ENCODE measurements at regions not wholly inside any gene's neighbourhood (a gene's known extent, or its start where the extent isn't known, plus 50 kb on each side); places are given as distances from the start of the nearest gene placed in this dataset.

GRCh38 chr19:28509079-28509895 is 703.7 kb downstream of the UQCRFS1 start:
- no peak for DNase-seq (ENCODE audit: low read depth in 2 of 2)

GRCh38 chr19:28508666-28509065 is 704.3 kb downstream of the UQCRFS1 start:
- DNase-seq (ENCODE audit: low read depth in 2 of 2): no peak

- DNase-seq (ENCODE audit: low read depth in 2 of 2): no peak
Measured at GRCh38 chr19:28505933-28506332, 707.0 kb downstream of the UQCRFS1 start.

- DNase-seq (ENCODE audit: low read depth in 2 of 2): no peak
Measured at GRCh38 chr19:28505134-28505533, 707.8 kb downstream of the UQCRFS1 start.

GRCh38 chr19:28504727-28505126 is 708.2 kb downstream of the UQCRFS1 start:
- no peak for DNase-seq (ENCODE audit: low read depth in 2 of 2)

GRCh38 chr19:28504139-28504538 is 708.8 kb downstream of the UQCRFS1 start:
- no peak for DNase-seq (ENCODE audit: low read depth in 2 of 2)

- no peak for DNase-seq (ENCODE audit: low read depth in 2 of 2)
Measured at GRCh38 chr19:28502879-28503734, 709.8 kb downstream of the UQCRFS1 start.

GRCh38 chr19:28501976-28502375 is 711.0 kb downstream of the UQCRFS1 start:
- DNase-seq (ENCODE audit: low read depth in 2 of 2): no peak

GRCh38 chr19:28500982-28501630 is 711.8 kb downstream of the UQCRFS1 start:
- DNase-seq (ENCODE audit: low read depth in 2 of 2): no peak

GRCh38 chr19:28500296-28500695 is 712.7 kb downstream of the UQCRFS1 start:
- DNase-seq (ENCODE audit: low read depth in 2 of 2): no peak

- no peak for DNase-seq (ENCODE audit: low read depth in 2 of 2)
Measured at GRCh38 chr19:28498404-28498976, 714.5 kb downstream of the UQCRFS1 start.

GRCh38 chr19:28497887-28498286 is 715.1 kb downstream of the UQCRFS1 start:
- no peak for DNase-seq (ENCODE audit: low read depth in 2 of 2)

GRCh38 chr19:28497137-28497536 is 715.8 kb downstream of the UQCRFS1 start:
- no peak for DNase-seq (ENCODE audit: low read depth in 2 of 2)

GRCh38 chr19:28495046-28495445 is 717.9 kb downstream of the UQCRFS1 start:
- DNase-seq (ENCODE audit: low read depth in 2 of 2): no peak

- no peak for DNase-seq (ENCODE audit: low read depth in 2 of 2)
Measured at GRCh38 chr19:28494461-28494860, 718.5 kb downstream of the UQCRFS1 start.

- no peak for DNase-seq (ENCODE audit: low read depth in 2 of 2)
Measured at GRCh38 chr19:28493884-28494283, 719.1 kb downstream of the UQCRFS1 start.

- DNase-seq (ENCODE audit: low read depth in 2 of 2): no peak
Measured at GRCh38 chr19:28492621-28493020, 720.3 kb downstream of the UQCRFS1 start.

GRCh38 chr19:28492201-28492600 is 720.8 kb downstream of the UQCRFS1 start:
- no peak for DNase-seq (ENCODE audit: low read depth in 2 of 2)

GRCh38 chr19:28489776-28490175 is 723.2 kb downstream of the UQCRFS1 start:
- no peak for DNase-seq (ENCODE audit: low read depth in 2 of 2)

GRCh38 chr19:28489126-28489660 is 723.8 kb downstream of the UQCRFS1 start:
- DNase-seq (ENCODE audit: low read depth in 2 of 2): no peak

- DNase-seq (ENCODE audit: low read depth in 2 of 2): no peak
Measured at GRCh38 chr19:28487999-28488398, 725.0 kb downstream of the UQCRFS1 start.

GRCh38 chr19:28486926-28487325 is 726.0 kb downstream of the UQCRFS1 start:
- DNase-seq (ENCODE audit: low read depth in 2 of 2): no peak
